Mucosa of gallbladder (tissue), 1 donor: ENCODE measurements at regions not wholly inside any gene's neighbourhood (a gene's known extent, or its start where the extent isn't known, plus 50 kb on each side); places are given as distances from the start of the nearest gene placed in this dataset.

Source experiments
- DNase-seq: peaks from one replicate; pipeline ENCODE4 v3.0.0-alpha.2; 2020; ENCODE audit warnings: low spot score
- donor health status: DM: no; HTN: no; CAD: no.

- no peak for DNase-seq
Observed at GRCh38 chr20:57849521-57850215, 139.9 kb upstream of the PMEPA1 start.

- no peak for DNase-seq
Observed at GRCh38 chr20:57849121-57849520, 139.3 kb upstream of the PMEPA1 start.

- DNase-seq: no peak
Observed at GRCh38 chr20:57848282-57848681, 138.5 kb upstream of the PMEPA1 start.

GRCh38 chr20:57847104-57847503 lies 137.3 kb upstream of the PMEPA1 start:
- DNase-seq: no peak

GRCh38 chr20:57844626-57845596 lies 135.1 kb upstream of the PMEPA1 start:
- no peak for DNase-seq

- DNase-seq: no peak
Observed at GRCh38 chr20:57843941-57844625, 134.3 kb upstream of the PMEPA1 start.

GRCh38 chr20:57842720-57843119 lies 132.9 kb upstream of the PMEPA1 start:
- no peak for DNase-seq

- no peak for DNase-seq
Observed at GRCh38 chr20:57841297-57841866, 131.6 kb upstream of the PMEPA1 start.

- no peak for DNase-seq
Observed at GRCh38 chr20:57840504-57841296, 130.9 kb upstream of the PMEPA1 start.

GRCh38 chr20:57840066-57840465 lies 130.3 kb upstream of the PMEPA1 start:
- no peak for DNase-seq

- no peak for DNase-seq
Observed at GRCh38 chr20:57838670-57839151, 128.9 kb upstream of the PMEPA1 start.

- no peak for DNase-seq
Observed at GRCh38 chr20:57837208-57838035, 127.6 kb upstream of the PMEPA1 start.

GRCh38 chr20:57835588-57836455 lies 126.0 kb upstream of the PMEPA1 start:
- DNase-seq: no peak

GRCh38 chr20:57835074-57835452 lies 125.2 kb upstream of the PMEPA1 start:
- no peak for DNase-seq

GRCh38 chr20:57834306-57835073 lies 124.7 kb upstream of the PMEPA1 start:
- no peak for DNase-seq

- DNase-seq: no peak
Observed at GRCh38 chr20:57831993-57832585, 122.3 kb upstream of the PMEPA1 start.

- no peak for DNase-seq
Observed at GRCh38 chr20:57831326-57831992, 121.6 kb upstream of the PMEPA1 start.
